Testis (tissue), 2 donors: ENCODE measurements at regions not wholly inside any gene's neighbourhood (a gene's known extent, or its start where the extent isn't known, plus 50 kb on each side); places are given as distances from the start of the nearest gene placed in this dataset.

Source experiments
- DNase-seq: peaks from one replicate; pipeline ENCODE4 v3.0.0-alpha.2; 2019
- H3K27ac ChIP-seq, 2 donors: fragments of 200-600 bp; sonication (generic); one replicate each; pipeline ENCODE4 v1.5.1; 2019
- H3K27me3 ChIP-seq: fragments of 200-600 bp; sonication (generic); one replicate; pipeline ENCODE4 v1.5.1; 2019
- H3K36me3 ChIP-seq: fragments of 200-600 bp; sonication (generic); one replicate; pipeline ENCODE4 v1.5.1; 2017; ENCODE audit warnings: low read depth; ENCODE audit errors: missing control alignments
- H3K4me1 ChIP-seq: fragments of 200-600 bp; sonication (generic); one replicate; pipeline ENCODE4 v1.5.1; 2019
- H3K4me3 ChIP-seq, 2 donors: fragments of 200-600 bp; sonication (generic); one replicate each; pipeline ENCODE4 v1.5.1; 2017 to 2019
- H3K9me3 ChIP-seq: fragments of 200-600 bp; sonication (generic); one replicate; pipeline ENCODE4 v1.5.1; 2017
- CTCF ChIP-seq, 3 experiments: fragments of 450-650 bp in 2 of 3; fragments of 200-600 bp in 1 of 3; sonication (generic) in 1 of 3; IDR thresholded peaks; one replicate each; pipeline ENCODE4 v1.5.1; 2016 to 2019; ENCODE audit warnings: antibody characterized with exemption in 3 of 3, mild to moderate bottlenecking in 2 of 3, moderate library complexity in 1 of 3
- POLR2A ChIP-seq: fragments of 450-650 bp; IDR thresholded peaks from one replicate; pipeline ENCODE4 v1.6.1; 2017; ENCODE audit warnings: antibody characterized with exemption, mild to moderate bottlenecking, moderate library complexity
- WGBS, 2 donors: methylation state at CpG; one replicate each; pipeline ENCODE4 v1.1.5; 2018; 5-methylcytosine and 5-hydroxymethylcytosine counted together
- intact Hi-C: fragments of 100-400 bp; cut with DNase I; formaldehyde crosslinking; loops from one replicate; pipeline ENCODE4 v1.15.1; 2023; ENCODE audit warnings: low total_unique reads

- Histone ChIP-seq H3K4me1 (no peaks in the 10 kb centered on the region), H3K4me3 (no peak overlapping the region), H3K27me3 (no peaks in the 10 kb centered on the region), H3K9me3 (no peaks in the 10 kb centered on the region), H3K36me3 (no peaks in the 10 kb centered on the region), H3K27ac (no peak overlapping the region)
- WGBS, 2 donors, result 71 to 73% methylated on average over 6 to 9 of the region's 9 CpGs
- intact Hi-C loops, result no loop called here
- TF ChIP-seq CTCF (IDR thresholded peaks at IDR 0.05) (no peak), POLR2A (no peak)
- DNase-seq, result no peak
Observed at GRCh38 chr16:55389426-55390073, 65.5 kb downstream of the IRX6 start.

- H3K27me3 ChIP-seq, result no peaks in the 10 kb centered on the region
- H3K36me3 ChIP-seq, result no peaks in the 10 kb centered on the region
- no peak overlapping the region for H3K4me3 ChIP-seq
- no peaks in the 10 kb centered on the region for H3K4me1 ChIP-seq
- 76 to 82% methylated on average over 8 of the region's 8 CpGs for WGBS, 2 donors
- no peak for DNase-seq
- no peak for TF ChIP-seq CTCF (IDR thresholded peaks at IDR 0.05)
- no peak for TF ChIP-seq POLR2A
- no peaks in the 10 kb centered on the region for H3K9me3 ChIP-seq
- intact Hi-C loops, result no loop called here
- no peak overlapping the region for H3K27ac ChIP-seq
Observed at GRCh38 chr16:55390630-55391237, 66.7 kb downstream of the IRX6 start.

- H3K4me3 ChIP-seq, result no peak overlapping the region
Observed at GRCh38 chr16:55391760-55392375, 67.9 kb downstream of the IRX6 start.

GRCh38 chr16:55392701-55393100 lies 68.7 kb downstream of the IRX6 start:
- WGBS, 2 donors, result 29 to 64% methylated on average over 1 of the region's 1 CpG
- no peak for DNase-seq
- Histone ChIP-seq H3K36me3 (no peaks in the 10 kb centered on the region), H3K9me3 (no peaks in the 10 kb centered on the region), H3K27ac (no peak overlapping the region), H3K4me1 (no peaks in the 10 kb centered on the region), H3K4me3 (no peak overlapping the region), H3K27me3 (no peaks in the 10 kb centered on the region)
- TF ChIP-seq POLR2A (no peak), CTCF (IDR thresholded peaks at IDR 0.05) (no peak)
- intact Hi-C loops, result no loop called here

More at GRCh38 chr16:55391760-55392375, 67.9 kb downstream of the IRX6 start:
- no peak for TF ChIP-seq POLR2A
- no peak for TF ChIP-seq CTCF (IDR thresholded peaks at IDR 0.05)
- Histone ChIP-seq H3K27ac (no peak overlapping the region), H3K9me3 (no peaks in the 10 kb centered on the region), H3K27me3 (no peaks in the 10 kb centered on the region), H3K36me3 (no peaks in the 10 kb centered on the region), H3K4me1 (no peaks in the 10 kb centered on the region)
- intact Hi-C loops, result no loop called here
- 57 to 68% methylated on average over 2 of the region's 2 CpGs for WGBS, 2 donors
- DNase-seq, result no peak
